Astrocyte (in vitro differentiated cells and primary cell): ENCODE measurements at regions not wholly inside any gene's neighbourhood (a gene's known extent, or its start where the extent isn't known, plus 50 kb on each side); places are given as distances from the start of the nearest gene placed in this dataset.

Experiments
- DNase-seq: peaks from one replicate; pipeline ENCODE4 v3.0.0-alpha.2; 2010; ENCODE audit warnings: low read depth
- FAIRE-seq: peaks from 2 replicates; lab custom pipeline; 2011; peaks lifted over from hg19 to GRCh38; lab: Jason Lieb, UNC
- H2AFZ ChIP-seq: 2 replicates; pipeline ENCODE4 v1.6.0; 2012; ENCODE audit warnings: low read depth, low read length, inconsistent platforms
- H3K27ac ChIP-seq: 2 replicates; pipeline ENCODE4 v1.5.1; 2011; ENCODE audit warnings: low read depth, low read length, inconsistent platforms
- H3K27me3 ChIP-seq: 2 replicates; pipeline ENCODE4 v1.6.0; 2011; ENCODE audit warnings: low read length, inconsistent platforms; ENCODE audit not compliant: insufficient read depth
- H3K36me3 ChIP-seq: 2 replicates; pipeline ENCODE4 v1.5.1; 2011; ENCODE audit warnings: low read length, inconsistent platforms; ENCODE audit not compliant: insufficient read depth
- H3K4me1 ChIP-seq: 2 replicates; pipeline ENCODE4 v1.5.1; 2011; ENCODE audit warnings: low read length, inconsistent platforms; ENCODE audit not compliant: insufficient read depth
- H3K4me2 ChIP-seq: 2 replicates; pipeline ENCODE4 v1.6.0; 2012; ENCODE audit warnings: low read length, inconsistent platforms
- H3K4me3 ChIP-seq: 2 replicates; pipeline ENCODE4 v1.5.1; 2011; ENCODE audit warnings: low read depth, mild to moderate bottlenecking, low read length, inconsistent platforms; ENCODE audit not compliant: insufficient read depth
- H3K79me2 ChIP-seq: 2 replicates; pipeline ENCODE4 v1.6.0; 2012; ENCODE audit warnings: mild to moderate bottlenecking, low read length, inconsistent platforms; ENCODE audit not compliant: insufficient read depth
- H3K9ac ChIP-seq: 2 replicates; pipeline ENCODE4 v1.6.0; 2012; ENCODE audit warnings: mild to moderate bottlenecking, low read length, inconsistent platforms
- H3K9me3 ChIP-seq: 2 replicates; pipeline ENCODE4 v1.5.1; 2012; ENCODE audit warnings: low read depth, mild to moderate bottlenecking, low read length, inconsistent platforms; ENCODE audit not compliant: insufficient read depth
- H4K20me1 ChIP-seq: 2 replicates; pipeline ENCODE4 v1.6.0; 2012; ENCODE audit warnings: low read length, inconsistent platforms; ENCODE audit not compliant: insufficient read depth
- H3K27ac Mint-ChIP-seq: one replicate; pipeline ENCODE4 v1.8.0; 2021; ENCODE audit warnings: mild to moderate bottlenecking, mixed read lengths; ENCODE audit not compliant: unreplicated experiment
- H3K27me3 Mint-ChIP-seq: one replicate; pipeline ENCODE4 v1.8.0; 2021; ENCODE audit warnings: low read depth, mixed read lengths; ENCODE audit not compliant: unreplicated experiment
- H3K36me3 Mint-ChIP-seq: one replicate; pipeline ENCODE4 v1.8.0; 2021; ENCODE audit warnings: low read depth, mixed read lengths; ENCODE audit not compliant: unreplicated experiment
- H3K4me1 Mint-ChIP-seq: one replicate; pipeline ENCODE4 v1.8.0; 2021; ENCODE audit warnings: low read depth, mixed read lengths; ENCODE audit not compliant: unreplicated experiment
- H3K4me3 Mint-ChIP-seq: one replicate; pipeline ENCODE4 v1.8.0; 2021; ENCODE audit warnings: mild to moderate bottlenecking, moderate library complexity, mixed read lengths; ENCODE audit not compliant: unreplicated experiment
- H3K9me3 Mint-ChIP-seq: one replicate; pipeline ENCODE4 v1.8.0; 2021; ENCODE audit warnings: mild to moderate bottlenecking, mixed read lengths; ENCODE audit not compliant: unreplicated experiment
- EZH2 ChIP-seq: IDR thresholded peaks from 2 replicates; pipeline ENCODE4 v1.6.1; 2012; ENCODE audit warnings: mild to moderate bottlenecking, low read length, inconsistent platforms; ENCODE audit not compliant: insufficient read depth
- TF ChIP-seq, protein P1 (sequence below): IDR thresholded peaks from 2 replicates; pipeline ENCODE4 v1.5.1; 2011; ENCODE audit warnings: low read depth, mild to moderate bottlenecking, inconsistent platforms, low read length, moderate library complexity; ENCODE audit not compliant: insufficient read depth

DNA sequence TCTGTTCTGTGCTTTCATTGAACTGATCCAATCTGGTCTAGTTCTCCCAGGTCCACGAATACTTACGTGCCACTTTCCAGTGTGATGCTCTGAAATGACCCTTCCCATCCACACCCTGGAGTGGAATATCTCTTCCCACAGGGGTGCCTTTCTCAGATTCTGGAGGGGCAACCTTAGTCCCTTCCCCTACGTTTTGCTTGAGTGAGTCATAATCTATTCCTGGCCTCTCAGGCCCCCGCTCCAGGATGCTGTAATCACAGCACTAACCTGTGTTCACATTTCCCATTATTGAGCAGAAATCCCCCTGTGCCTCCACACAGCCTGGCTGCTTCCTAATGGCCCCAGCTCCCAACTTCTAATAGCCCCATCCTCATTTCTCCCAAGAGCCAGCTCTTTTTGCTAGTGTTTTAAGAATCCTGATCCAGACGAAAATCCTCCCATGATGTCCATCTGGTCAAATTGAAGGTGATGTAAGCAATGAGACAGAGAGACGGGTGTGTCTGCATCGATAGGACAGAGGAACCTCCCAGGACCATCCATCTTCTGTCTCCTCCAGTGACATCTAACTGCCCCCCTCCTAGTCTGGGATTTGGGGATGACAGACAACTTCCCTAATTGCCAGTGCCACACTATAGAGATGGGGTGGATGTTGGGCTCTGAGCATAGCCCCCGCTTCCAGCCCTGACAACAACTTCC, 164.0 kb upstream of the MAF start:
- H3K36me3 ChIP-seq: no peaks in the 10 kb centered on the region
- H3K9ac ChIP-seq: no peak overlapping the region
- Mint-ChIP-seq H3K9me3 (no peaks in the 10 kb centered on the region), H3K27ac (no peak overlapping the region), H3K27me3 (no peaks in the 10 kb centered on the region), H3K4me1 (peaks cover 29% of the 10 kb centered on the region), H3K4me3 (no peak overlapping the region), H3K36me3 (peaks cover 2% of the 10 kb centered on the region)
- H3K4me2 ChIP-seq: no peak overlapping the region
- no peak overlapping the region for H2AFZ ChIP-seq
- H4K20me1 ChIP-seq: no peaks in the 10 kb centered on the region
- no peak for TF ChIP-seq EZH2
- TF ChIP-seq, protein P1, sequence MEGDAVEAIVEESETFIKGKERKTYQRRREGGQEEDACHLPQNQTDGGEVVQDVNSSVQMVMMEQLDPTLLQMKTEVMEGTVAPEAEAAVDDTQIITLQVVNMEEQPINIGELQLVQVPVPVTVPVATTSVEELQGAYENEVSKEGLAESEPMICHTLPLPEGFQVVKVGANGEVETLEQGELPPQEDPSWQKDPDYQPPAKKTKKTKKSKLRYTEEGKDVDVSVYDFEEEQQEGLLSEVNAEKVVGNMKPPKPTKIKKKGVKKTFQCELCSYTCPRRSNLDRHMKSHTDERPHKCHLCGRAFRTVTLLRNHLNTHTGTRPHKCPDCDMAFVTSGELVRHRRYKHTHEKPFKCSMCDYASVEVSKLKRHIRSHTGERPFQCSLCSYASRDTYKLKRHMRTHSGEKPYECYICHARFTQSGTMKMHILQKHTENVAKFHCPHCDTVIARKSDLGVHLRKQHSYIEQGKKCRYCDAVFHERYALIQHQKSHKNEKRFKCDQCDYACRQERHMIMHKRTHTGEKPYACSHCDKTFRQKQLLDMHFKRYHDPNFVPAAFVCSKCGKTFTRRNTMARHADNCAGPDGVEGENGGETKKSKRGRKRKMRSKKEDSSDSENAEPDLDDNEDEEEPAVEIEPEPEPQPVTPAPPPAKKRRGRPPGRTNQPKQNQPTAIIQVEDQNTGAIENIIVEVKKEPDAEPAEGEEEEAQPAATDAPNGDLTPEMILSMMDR: no peak
- H3K9me3 ChIP-seq: no peaks in the 10 kb centered on the region
- no peak overlapping the region for H3K27ac ChIP-seq
- no peaks in the 10 kb centered on the region for H3K79me2 ChIP-seq
- H3K27me3 ChIP-seq: no peaks in the 10 kb centered on the region
- no peak overlapping the region for H3K4me3 ChIP-seq
- FAIRE-seq: no peak
- no peak for DNase-seq
- H3K4me1 ChIP-seq: no peaks in the 10 kb centered on the region

DNA sequence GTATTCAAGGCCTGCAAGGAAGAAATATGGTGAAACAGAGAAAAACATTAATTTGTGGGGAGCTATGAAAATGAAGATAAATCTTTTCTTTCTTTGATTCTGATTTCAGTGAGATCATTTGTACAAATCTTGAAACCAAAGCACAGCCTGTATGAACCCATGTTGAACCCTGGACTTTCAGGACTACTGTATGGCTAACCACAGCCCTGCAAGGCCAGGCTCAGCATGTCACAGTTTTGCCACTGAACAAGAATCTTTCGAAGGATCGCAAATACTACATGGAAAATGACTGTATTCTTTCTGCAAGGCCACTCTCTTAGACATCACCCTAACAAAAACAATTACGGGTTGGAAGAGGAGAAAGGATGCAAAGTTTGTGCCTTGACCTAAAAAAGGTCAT, 161.7 kb upstream of the MAF start:
- Mint-ChIP-seq H3K27me3 (no peaks in the 10 kb centered on the region), H3K27ac (no peak overlapping the region), H3K4me1 (peaks cover 24% of the 10 kb centered on the region), H3K4me3 (no peak overlapping the region), H3K36me3 (peaks cover 2% of the 10 kb centered on the region), H3K9me3 (no peaks in the 10 kb centered on the region)
- no peaks in the 10 kb centered on the region for H3K36me3 ChIP-seq
- H3K27ac ChIP-seq: no peak overlapping the region
- no peak overlapping the region for H2AFZ ChIP-seq
- FAIRE-seq: no peak
- no peak for TF ChIP-seq EZH2
- TF ChIP-seq, protein P1: no peak
- no peak overlapping the region for H3K4me3 ChIP-seq
- H3K4me1 ChIP-seq: no peaks in the 10 kb centered on the region
- H3K27me3 ChIP-seq: no peaks in the 10 kb centered on the region
- no peaks in the 10 kb centered on the region for H3K79me2 ChIP-seq
- H4K20me1 ChIP-seq: no peaks in the 10 kb centered on the region
- no peaks in the 10 kb centered on the region for H3K9me3 ChIP-seq
- H3K4me2 ChIP-seq: no peak overlapping the region
- DNase-seq: no peak
- no peak overlapping the region for H3K9ac ChIP-seq

DNA sequence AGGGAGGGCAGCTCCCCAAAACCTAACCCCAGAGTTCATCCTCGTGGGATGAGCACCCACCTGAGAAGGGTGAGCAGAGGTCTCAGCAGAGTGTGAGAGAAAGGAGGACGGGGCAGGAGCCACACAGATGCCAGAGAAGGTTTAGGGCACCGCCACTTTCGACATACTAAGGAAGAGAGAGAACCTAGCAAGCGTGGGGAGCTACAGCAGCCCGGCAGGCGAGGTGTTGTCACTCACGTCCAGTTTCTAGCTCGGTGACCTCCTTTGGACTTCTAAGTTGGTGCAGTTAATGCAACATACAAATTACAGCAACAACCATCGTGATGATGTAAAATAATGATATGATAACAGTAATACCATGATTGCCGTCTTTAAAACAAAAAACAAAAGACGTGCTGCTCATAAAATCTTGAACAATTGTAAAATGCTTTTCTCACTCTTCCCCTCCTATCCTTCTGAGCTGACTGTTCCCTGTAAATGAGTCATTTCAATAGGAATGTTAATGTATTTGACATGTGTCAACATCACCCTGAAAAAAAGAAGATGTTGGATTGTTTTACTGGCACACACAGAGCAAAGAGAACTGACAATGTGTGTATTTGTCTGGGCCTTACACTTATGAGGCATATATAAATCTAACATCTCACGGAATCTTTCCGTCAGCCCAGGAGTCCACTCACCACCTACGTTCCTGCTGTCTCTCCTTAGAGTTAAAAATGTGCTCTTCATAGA, 158.2 kb upstream of the MAF start:
- FAIRE-seq: no peak
- Mint-ChIP-seq H3K4me1 (peaks cover 44% of the 10 kb centered on the region), H3K4me3 (no peak overlapping the region), H3K27me3 (no peaks in the 10 kb centered on the region), H3K27ac (peak overlapping the region; percentile 49), H3K9me3 (no peaks in the 10 kb centered on the region), H3K36me3 (no peaks in the 10 kb centered on the region)
- Histone ChIP-seq H2AFZ (no peak overlapping the region), H4K20me1 (no peaks in the 10 kb centered on the region), H3K4me3 (no peak overlapping the region), H3K4me2 (no peak overlapping the region), H3K27me3 (no peaks in the 10 kb centered on the region), H3K79me2 (no peaks in the 10 kb centered on the region), H3K9ac (no peak overlapping the region), H3K27ac (no peak overlapping the region), H3K9me3 (no peaks in the 10 kb centered on the region), H3K36me3 (no peaks in the 10 kb centered on the region), H3K4me1 (no peaks in the 10 kb centered on the region)
- TF ChIP-seq, protein P1: no peak
- no peak for TF ChIP-seq EZH2
- DNase-seq: no peak
